ENCODE measurements at regions not wholly inside any gene's neighbourhood (a gene's known extent, or its start where the extent isn't known, plus 50 kb on each side); places are given as distances from the start of the nearest gene placed in this dataset.
A peak's percentile ranks its signal among the peaks of the same experiment; 100 is the strongest.

- intact Hi-C loops (cut with micrococcal nuclease), result no loop called here
- no peaks in the 10 kb centered on the region for H4K20me1 ChIP-seq (ENCODE audit: insufficient read depth, low read length)
- no peak overlapping the region for H2AK5ac ChIP-seq (ENCODE audit: low read depth, low read length)
- ChIA-PET CTCF (no interaction called here), POLR2A (ENCODE audit: unreplicated experiment) (no interaction called here)
- no peaks in the 10 kb centered on the region for H3K79me1 ChIP-seq (ENCODE audit: low read depth in 1 of 2, low read length in 2 of 2)
- H3K56ac ChIP-seq (ENCODE audit: extremely low read depth, insufficient read depth, low read length), result no peak overlapping the region
- H3K9ac ChIP-seq (ENCODE audit: low read depth, low read length), result no peak overlapping the region
- H3K23ac ChIP-seq (ENCODE audit: low read depth, low read length), result no peak overlapping the region
- no peaks in the 10 kb centered on the region for H3K27me3 ChIP-seq (ENCODE audit: control insufficient read depth, insufficient read depth, low read length)
- H2AFZ ChIP-seq (replicated peaks; ENCODE audit: low read length, poor library complexity), result peak overlapping the region; percentile 21
- 67% methylated on average over 10 of the region's 19 CpGs; no CpG with 5 or more reads in 1 of the 2 experiments for whole genome bisulfite sequencing, 2 experiments (ENCODE audit: extremely low coverage in 2 of 2, insufficient read length in 1 of 2)
- H3K27ac ChIP-seq (ENCODE audit: insufficient read depth, low read length), result no peak overlapping the region
- H3K14ac ChIP-seq (replicated peaks; ENCODE audit: low read depth, low read length), result no peak overlapping the region
- no peaks in the 10 kb centered on the region for H3K36me3 ChIP-seq (ENCODE audit: control insufficient read depth, insufficient read depth, low read length)
- no TSS peak for BruUV-seq (replicated peaks)
- no peak overlapping the region for H3K18ac ChIP-seq (ENCODE audit: low read depth, low read length)
- no peak overlapping the region for H2BK120ac ChIP-seq (ENCODE audit: low read depth, low read length)
- no peak overlapping the region for H2AK9ac ChIP-seq (replicated peaks; ENCODE audit: low read depth, low read length, poor library complexity)
- ATAC-seq (ENCODE audit: low read depth) (no peak), DNase-seq (no peak)
- no peak overlapping the region for H3K4ac ChIP-seq (ENCODE audit: low read depth, low read length)
- dilution Hi-C loops (cut with HindIII; ENCODE audit: low sequenced_read_pairs, unreplicated experiment), result no loop called here
- in situ Hi-C loops (cut with MboI; ENCODE audit: low sequenced_read_pairs), result no loop called here
- peaks cover 35% of the 10 kb centered on the region for H3K9me3 ChIP-seq (ENCODE audit: control insufficient read depth, insufficient read depth, low read length)
- H4K5ac ChIP-seq (ENCODE audit: low read depth, low read length), result no peak overlapping the region
- no peak overlapping the region for H2BK20ac ChIP-seq (ENCODE audit: low read depth, low read length)
- H4K91ac ChIP-seq (ENCODE audit: insufficient read depth, low read depth, low read length), result no peak overlapping the region
- H3K4me3 ChIP-seq (ENCODE audit: insufficient read depth, low read depth, low read length), result no peak overlapping the region
- no peak for TF ChIP-seq POLR2A (IDR thresholded peaks at IDR 0.05; ENCODE audit: low read depth, low read length)
- no peak for TF ChIP-seq SMC3 (IDR thresholded peaks at IDR 0.05; ENCODE audit: low read depth, low read length)
- no peak for TF ChIP-seq ELK1 (IDR thresholded peaks at IDR 0.05; ENCODE audit: borderline replicate concordance, low read depth, low read length)
- TF ChIP-seq, protein P1, sequence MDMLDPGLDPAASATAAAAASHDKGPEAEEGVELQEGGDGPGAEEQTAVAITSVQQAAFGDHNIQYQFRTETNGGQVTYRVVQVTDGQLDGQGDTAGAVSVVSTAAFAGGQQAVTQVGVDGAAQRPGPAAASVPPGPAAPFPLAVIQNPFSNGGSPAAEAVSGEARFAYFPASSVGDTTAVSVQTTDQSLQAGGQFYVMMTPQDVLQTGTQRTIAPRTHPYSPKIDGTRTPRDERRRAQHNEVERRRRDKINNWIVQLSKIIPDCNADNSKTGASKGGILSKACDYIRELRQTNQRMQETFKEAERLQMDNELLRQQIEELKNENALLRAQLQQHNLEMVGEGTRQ (IDR thresholded peaks at IDR 0.05; ENCODE audit: low read depth, low read length), result no peak
- no peak for TF ChIP-seq CTCF (conservative IDR thresholded peaks at IDR 0.05; ENCODE audit: low read depth, low read length)
- H4K8ac ChIP-seq (ENCODE audit: low read depth in 2 of 2, low read length in 2 of 2), result no peak overlapping the region
- H3K4me1 ChIP-seq (ENCODE audit: control insufficient read depth, insufficient read depth, low read length), result no peaks in the 10 kb centered on the region
- no peak overlapping the region for H2BK15ac ChIP-seq (ENCODE audit: low read depth, low read length)
- H3K9me1 ChIP-seq (ENCODE audit: insufficient read depth, low read length), result no peaks in the 10 kb centered on the region
- H2BK5ac ChIP-seq (ENCODE audit: low read depth, low read length, poor library complexity, severe bottlenecking), result no peak overlapping the region
- H3K4me2 ChIP-seq (ENCODE audit: low read depth, low read length), result no peak overlapping the region
Measured at GRCh38 chr12:131457331-131458047, 253.4 kb upstream of the SFSWAP start.

All from IMR-90 (cell line).